GM19438 (cell line): ENCODE measurements at regions not wholly inside any gene's neighbourhood (a gene's known extent, or its start where the extent isn't known, plus 50 kb on each side); places are given as distances from the start of the nearest gene placed in this dataset.
"Not testable (repeated sequence)": the region's sequence is repeated elsewhere in the genome, so short reads cannot be mapped to it uniquely, and the experiment has no call there.

Experiments
- ATAC-seq: cut with Tn5 transposase; IDR thresholded peaks from one replicate; pipeline ENCODE4 v1.9.1; 2021; ENCODE audit warnings: low read depth; ENCODE audit not compliant: unreplicated experiment

DNA sequence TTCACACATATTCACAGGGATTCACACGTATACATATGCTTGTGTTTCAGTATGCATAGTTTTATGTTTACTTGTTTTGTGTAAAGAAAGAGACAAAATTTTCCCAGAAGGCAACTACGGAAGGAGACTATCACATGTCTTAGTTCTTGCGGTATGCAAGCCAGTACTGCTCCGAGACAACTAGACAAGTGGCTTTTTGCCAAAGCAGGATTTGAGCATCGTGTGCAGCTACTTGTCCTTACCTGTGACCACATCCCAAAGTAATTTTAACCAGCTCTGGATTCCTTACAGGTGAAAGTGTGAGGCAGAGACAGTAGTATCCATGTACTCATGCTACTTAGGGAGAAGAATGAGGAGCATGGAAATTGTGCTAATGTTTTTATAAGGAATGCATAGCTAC, 591.4 kb upstream of the NR2F2 start:
- no peak for ATAC-seq

DNA sequence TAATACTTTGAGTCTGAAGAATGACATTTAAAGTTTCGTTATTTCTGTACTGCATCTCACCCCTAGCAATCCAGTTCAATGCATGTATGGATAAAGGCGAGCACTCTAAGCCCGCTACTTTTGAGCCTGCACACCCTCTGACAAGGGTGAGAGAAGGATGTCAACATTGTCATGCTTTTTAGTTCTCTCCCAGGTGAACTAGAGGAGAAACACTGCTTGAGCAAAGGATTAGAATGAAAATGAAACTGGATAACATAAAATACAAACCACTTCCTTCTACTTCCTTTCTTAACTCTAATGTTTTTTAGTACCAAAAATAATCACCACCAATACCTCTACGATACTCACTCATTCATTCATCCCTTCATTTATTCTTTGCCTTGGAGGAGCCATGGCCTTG, 588.7 kb upstream of the NR2F2 start:
- ATAC-seq, result no peak

DNA sequence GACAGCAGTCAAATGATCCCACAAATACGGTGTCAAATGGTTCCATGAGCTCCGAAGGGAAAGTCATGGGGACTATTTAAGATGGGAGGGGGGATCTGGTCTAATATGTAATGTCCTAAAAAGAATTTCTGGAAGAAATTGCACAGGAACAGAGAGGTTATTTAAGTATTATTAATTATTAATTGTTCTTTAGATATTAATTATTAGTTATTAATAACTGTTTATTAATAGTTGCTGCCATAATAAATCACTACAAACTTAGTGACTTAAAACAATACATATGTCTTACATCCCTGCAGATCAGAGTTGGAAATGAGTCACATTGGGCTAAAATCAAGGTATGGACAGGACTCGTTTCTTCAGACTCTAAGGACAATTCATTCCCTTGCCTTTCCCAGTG, 588.2 kb upstream of the NR2F2 start:
- no peak for ATAC-seq

DNA sequence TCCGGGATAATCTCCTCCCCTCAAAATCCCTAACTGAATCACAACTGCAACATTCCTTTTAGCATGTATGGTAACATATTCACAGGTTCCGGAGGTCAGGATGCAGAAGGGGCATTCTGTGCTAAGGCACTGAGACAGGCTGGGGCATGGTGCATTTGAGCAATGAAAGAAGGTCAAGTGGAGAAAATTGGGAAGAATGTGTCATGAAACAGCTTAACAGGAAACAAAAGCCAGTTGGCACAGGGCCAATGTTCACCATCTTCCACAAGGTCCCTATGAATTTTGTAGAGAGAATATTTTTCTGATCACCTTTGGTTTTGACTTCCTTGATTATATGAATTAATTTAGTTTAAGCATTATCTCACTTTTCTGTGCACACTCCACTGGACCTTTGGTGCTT, 587.7 kb upstream of the NR2F2 start:
- ATAC-seq, result no peak

DNA sequence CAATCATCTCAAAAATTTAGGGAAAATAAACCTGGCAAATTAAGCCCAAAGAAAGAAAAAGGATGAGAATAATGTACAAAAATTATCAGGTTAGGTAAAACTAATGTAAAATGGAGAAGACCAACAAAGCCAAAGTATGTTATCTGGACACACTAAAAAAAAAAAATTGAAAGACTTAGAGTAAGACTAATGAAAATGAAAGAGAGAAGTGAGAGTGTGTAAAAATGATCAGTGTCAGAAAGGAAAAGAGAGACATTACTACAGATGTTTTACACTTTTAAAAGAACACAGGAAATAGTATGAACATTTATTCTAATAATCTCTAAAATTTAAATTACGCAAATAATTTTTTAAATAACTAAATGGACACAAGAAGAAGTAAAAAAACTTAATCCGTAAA, 573.3 kb upstream of the NR2F2 start:
- no peak for ATAC-seq

DNA sequence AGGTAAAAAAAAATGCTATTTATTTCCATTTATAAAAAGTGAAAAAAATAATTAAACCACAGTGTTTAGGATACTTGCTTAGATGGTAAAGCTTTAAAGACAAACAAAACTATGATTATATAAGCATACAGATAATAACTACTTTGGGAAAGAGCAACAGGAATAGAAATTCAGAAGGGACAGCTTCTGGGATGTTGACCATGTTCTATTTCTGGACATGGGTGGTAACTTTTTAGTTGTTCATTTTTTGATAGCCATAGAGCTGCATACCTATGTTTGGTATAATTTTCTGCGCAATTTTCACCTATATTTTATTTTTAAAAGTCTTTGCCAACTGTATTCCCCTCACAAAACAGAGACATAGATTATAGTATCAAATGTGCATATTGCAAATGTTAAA, 572.0 kb upstream of the NR2F2 start:
- ATAC-seq, result no peak

DNA sequence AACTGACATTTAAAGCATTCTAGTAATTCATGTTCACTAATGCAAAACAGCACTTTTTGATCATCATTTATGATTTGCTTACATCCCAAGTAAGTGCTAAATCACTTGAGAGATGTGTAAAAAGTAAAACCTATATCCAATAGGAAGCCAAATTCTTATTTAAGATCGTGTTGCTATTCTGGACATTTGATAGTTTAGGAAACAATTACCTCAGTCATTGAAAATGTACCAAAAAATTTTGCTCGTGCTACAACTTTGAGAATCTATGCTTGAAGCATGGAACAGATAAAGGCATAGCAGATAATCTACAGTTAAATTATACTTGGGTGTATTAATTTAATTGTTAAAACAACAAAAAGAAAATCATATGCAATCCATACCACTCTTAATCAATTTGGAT, 571.6 kb upstream of the NR2F2 start:
- ATAC-seq, result no peak

DNA sequence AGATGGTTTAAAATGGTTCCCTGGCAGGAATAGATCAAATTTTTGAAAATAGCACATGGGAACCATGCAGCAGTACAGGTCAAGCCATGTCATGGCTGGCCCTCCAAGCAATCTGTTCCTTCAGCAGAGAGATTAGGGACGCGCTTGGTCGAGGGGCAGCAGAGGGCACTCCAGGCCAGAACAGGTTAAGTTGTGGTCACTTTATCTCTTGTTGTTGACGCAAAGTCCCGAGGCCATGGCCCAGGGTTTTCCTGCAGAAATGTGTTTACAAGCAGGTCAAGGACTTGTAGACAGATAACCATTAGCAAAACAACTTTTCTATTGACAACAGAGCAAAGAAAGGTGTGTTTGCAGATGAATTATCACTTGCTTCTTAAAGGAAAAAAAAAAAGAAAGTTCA, 570.0 kb upstream of the NR2F2 start:
- ATAC-seq, result no peak

DNA sequence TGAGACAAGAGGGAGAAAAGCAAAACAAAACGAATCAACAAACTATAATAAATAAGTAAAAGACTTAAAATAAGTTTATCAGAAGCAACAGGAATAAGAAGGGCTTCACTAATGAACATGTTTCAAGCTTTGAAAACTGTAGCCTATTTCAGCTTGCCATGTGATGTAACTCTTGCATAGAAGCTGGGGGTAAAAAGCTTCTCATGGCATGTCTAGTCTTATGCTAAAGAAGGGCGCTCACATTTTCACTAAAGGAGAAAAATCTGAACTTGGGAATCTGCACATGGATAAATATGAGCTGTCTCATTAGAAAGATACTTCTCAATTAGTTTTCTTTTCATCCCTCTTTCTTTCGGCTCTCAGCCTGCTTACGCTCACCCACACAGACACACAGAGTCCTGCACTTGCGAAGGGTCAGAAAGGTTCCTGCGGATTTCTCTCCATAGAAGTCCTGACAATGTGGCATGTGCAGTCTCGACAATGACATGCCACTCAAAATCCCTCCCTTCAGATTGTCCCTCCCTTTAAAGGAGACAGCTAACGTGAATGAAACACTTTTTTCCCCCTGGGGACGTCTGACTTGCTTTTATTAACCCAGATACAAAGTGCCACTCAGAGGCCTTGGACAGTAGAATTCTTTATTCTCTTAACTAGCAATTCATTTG, 568.9 kb upstream of the NR2F2 start:
- no peak for ATAC-seq

DNA sequence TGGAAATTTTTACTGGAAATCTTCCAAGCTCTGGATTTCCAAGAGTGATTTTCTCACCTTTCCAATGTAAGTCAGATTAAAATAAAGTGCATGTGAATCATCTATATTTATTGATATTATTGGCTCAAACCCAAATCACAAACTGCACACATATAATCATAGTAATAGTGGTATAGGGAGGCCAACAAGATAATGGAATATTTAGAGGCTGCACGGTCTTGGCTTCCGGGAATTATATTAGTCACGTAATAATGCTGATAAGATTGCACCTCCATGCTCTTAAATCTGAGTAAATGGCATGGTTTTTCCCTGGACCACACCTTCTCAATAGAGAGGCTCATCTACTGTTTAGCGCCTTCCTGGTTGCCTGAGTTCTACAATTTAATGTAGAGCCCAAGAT, 567.1 kb upstream of the NR2F2 start:
- ATAC-seq, result no peak

DNA sequence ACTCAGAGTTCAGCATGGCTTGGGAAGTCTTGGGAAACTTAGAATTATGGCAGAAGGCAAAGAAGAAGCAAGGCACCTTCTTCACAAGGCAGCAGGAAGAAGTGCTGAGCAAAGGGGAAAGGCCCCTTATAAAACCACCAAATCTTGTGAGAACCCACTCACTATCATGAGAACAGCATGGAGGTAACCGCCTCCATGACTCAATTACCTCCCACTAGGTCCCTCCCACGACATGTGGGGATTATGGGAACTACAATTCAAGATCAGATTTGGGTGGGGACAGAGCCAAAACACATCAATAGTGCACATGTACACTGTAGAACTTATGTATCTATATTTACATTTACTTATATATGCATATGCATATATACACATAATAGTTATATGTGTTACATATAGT, 565.3 kb upstream of the NR2F2 start:
- ATAC-seq, result no peak

DNA sequence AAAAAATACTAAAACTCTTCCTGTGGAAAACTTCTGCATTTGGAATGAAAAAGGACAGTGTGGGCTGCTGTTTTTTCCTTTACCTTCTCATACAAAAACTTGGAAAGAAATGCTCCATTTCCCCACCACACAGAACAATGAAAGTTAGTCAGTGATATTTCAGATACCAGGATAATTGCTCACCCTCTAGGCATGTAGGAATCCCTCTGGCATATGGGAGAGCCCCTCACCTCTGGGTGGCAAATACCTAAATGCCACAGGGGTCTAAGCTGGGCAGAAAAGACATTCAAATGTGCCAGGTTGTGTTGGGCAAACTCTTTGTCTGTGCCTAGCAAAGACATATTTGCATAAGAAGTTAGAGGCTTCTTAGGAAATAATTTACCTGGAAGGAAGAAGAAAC, 560.3 kb upstream of the NR2F2 start:
- no peak for ATAC-seq

DNA sequence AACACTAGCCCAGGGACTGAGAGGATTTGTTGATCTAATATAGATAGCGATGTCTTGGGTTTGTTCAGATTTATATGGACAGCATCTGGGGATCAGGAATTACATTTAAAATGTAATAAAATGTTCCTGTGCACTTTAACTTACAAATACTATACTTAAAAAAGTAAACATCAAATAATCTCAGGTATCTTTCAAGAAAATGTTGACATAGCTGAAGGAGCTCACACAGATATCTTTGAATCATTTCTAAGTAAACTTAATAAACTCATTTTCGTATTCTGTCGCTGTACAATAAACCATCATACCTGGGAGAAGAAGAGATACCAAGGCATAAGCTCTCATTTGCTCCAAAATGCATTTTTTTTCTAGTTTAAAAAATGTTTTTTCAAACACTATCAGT, 557.5 kb upstream of the NR2F2 start:
- ATAC-seq, result no peak

DNA sequence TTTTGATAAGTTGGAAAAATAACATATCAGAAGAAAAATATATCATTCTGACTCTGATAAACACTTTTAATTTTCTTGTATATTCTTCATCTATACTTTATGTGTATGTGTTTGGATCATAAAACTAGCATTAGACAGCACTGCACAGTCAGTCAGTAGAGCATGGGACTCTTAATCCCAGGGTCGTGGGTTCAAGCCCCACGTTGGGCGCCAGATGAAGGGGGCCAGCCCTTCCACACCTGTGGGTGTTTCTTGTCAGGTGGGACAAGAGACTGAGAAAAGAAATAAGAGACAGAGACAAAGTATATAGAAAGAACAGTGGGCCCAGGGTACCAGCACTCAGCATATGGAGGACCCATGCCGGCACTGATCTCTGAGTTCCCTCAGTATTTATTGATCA, 546.0 kb upstream of the NR2F2 start:
- ATAC-seq, result no peak

DNA sequence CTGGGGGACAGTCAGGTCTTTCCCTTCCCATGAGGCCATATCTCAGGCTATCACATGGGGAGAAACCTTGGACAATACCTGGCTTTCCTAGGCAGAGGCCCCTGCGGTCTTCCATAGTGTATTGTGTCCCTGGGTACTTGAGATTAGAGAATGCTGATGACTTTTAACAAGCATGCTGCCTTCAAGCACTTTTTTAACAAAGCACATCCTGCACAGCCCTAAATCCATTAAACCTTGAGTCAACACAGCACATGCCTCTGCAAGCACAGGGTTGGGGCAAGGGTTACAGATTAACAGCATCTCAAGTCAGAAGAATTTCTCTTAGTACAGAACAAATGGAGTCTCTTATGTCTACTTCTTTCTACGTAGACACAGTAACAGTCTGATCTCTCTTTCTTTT, 545.2 kb upstream of the NR2F2 start:
- not testable (repeated sequence) for ATAC-seq

DNA sequence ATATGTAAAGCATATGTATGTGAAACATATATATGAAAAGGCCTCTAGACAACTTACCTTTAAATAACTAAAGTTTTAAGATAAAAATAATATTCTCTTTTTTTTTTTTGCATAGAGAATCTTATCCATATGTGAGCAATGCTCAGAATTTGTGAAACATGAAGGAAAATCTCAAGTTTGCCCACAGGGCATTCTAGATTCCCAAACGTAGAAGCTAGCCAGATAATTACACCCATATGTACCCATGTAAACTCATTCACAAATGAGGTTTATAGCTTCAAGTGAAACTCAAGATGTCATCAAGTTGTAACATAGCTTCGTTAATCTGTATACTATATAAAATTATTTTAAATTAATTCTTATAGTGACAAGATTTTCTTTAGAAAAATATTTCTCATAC, 537.3 kb upstream of the NR2F2 start:
- ATAC-seq, result no peak

DNA sequence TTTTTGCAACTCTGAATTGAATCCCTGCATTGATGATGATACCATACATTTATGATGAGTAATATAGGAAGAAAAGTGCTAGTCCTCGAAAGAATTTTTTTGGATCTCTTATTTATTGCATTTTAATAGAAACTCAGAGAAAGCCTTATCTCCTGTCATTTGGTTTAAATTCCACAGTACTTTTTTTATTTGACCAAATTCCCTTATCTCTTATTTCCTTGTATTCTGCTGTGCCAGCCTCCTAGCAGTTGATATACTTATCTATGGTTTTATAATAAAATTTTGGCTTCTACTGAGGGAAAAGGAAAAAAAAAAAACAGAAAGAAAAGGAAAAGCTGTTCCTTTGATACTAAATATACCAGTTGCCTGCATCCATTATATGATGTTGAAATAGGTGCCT, 535.1 kb upstream of the NR2F2 start:
- no peak for ATAC-seq

DNA sequence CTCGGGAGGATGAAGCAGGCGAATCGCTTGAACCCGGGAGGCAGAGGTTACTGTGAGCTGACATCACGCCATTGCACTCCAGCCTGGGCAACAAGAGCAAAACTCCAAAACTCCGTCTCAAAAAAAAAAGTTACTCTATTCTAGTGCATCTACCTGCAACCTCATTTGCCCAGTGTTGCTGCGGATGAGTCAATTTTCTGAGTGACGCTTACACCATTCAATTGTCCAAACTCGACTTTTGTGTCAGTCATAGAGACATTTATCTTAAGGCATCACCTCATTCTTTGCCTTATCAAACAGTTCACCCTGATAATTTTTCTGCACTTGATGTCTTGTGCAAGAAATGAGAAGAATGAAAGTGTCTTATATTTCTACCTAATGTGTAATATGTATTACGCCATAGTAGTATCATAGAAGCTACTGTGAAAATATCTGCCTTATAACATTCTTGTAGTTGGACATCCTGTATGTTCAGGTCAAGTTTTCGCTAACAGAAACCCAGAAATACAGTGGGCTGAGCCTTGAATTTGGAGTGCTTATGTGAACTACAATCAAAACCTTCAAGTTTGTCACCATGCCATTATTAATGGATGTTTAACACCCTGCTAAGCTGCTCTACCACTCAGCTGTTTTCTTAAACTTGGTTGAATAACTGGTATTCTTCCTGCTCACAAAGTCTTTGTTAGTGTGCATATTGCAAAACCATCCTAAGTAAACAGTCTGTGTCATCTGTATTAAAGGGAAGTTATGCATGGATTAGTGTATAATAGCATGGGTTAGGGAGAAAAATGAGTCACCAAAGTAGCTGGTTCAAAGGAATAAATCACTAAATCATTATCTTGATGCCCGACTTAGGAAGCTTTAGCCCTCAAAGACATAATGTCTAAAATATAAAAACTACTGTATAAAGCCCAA, 531.0 kb upstream of the NR2F2 start:
- no peak for ATAC-seq

DNA sequence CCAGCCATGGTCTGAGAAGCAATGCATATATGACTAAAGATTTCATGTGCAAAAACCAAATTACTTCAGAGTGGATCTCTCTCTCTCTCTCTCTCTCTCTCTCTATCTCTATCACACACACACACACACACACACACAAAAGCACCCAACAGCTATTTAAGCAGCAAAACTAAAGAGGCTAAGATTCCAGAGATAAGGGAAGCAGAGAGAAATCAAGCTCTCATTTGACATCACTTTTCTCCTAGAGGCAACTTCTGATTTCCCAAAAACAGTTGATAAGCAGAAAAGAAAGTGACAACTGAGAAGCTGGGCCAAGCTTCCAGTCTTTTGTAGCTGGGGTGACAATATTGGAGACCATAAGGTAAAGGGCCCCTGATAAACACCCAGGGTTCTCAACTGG, 526.0 kb upstream of the NR2F2 start:
- no peak for ATAC-seq

DNA sequence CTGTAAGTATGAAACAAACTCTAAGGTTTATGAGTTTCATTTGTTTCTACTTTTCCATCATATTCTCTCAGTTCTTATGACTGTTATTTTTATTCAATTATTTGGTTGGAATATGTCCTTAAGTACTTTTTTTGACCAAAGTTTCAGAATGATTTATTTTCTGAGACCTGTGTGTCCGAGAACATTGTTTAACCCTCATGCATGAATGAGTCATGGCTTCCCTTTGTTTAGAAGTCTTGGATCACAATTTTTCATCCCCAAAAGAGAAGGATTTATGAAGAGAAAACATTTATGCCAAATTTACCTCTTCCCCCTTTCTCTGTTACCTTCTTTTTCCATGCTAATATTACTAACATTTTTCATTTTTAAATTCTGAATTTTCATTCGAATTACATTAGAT, 518.0 kb upstream of the NR2F2 start:
- no peak for ATAC-seq

DNA sequence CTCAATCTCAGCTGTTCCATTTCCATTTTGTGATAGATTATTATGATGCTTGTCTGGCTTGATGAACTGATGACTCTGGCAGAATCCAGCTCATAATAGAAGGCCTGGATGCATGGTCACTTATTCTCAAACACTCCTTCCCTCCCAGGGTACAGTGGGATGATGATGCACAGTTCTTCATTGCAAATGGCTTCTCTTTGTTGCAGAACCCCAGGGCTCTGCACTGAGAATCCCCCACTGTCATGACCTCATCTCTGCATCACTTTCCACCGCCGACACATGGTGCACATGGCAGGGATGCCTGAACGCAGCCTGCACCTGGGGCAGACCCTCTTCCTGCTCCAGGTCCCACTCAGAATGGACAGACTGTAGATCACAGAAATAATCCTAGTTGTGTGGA, 515.6 kb upstream of the NR2F2 start:
- no peak for ATAC-seq

DNA sequence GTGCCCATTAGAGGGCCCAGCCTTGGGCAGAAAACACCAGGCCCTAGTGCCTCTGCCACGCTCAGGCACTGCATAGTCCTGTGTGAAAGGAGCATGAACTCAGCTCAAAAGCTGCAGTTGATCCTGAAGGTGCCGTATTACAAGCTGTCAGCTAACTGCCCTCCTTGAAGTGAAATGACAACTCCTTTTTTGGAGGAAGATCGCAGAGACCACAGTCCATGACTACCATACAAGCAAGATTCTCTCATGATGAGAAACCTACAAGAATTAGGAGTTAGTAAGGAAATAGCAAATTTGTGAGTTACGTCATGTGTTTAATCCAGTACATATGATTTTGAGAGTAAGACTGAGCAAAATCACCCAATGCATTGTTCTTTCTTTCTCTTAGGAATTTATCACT, 513.9 kb upstream of the NR2F2 start:
- no peak for ATAC-seq
